ENCODE measurements at regions not wholly inside any gene's neighbourhood (a gene's known extent, or its start where the extent isn't known, plus 50 kb on each side); places are given as distances from the start of the nearest gene placed in this dataset.

DNA sequence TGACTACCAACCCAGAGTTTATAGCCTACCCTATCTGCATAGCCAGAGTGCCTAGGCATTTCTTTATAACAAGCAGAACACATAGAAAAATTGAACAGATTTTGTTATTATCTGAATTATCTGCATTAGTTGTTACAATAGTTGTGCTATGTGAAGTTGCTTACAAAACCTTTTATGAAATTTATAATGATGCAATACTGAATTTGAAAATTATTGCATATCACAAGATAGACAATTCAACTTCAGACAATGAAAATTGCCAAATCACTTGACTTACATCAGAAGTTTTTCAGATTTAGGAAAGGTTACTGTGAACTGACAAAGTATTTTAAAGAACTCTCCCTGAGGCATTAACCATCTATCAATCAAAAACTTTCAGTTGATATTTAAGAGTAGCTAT is 437.9 kb upstream of the PIK3C3 start:
- TF ChIP-seq, protein P1, sequence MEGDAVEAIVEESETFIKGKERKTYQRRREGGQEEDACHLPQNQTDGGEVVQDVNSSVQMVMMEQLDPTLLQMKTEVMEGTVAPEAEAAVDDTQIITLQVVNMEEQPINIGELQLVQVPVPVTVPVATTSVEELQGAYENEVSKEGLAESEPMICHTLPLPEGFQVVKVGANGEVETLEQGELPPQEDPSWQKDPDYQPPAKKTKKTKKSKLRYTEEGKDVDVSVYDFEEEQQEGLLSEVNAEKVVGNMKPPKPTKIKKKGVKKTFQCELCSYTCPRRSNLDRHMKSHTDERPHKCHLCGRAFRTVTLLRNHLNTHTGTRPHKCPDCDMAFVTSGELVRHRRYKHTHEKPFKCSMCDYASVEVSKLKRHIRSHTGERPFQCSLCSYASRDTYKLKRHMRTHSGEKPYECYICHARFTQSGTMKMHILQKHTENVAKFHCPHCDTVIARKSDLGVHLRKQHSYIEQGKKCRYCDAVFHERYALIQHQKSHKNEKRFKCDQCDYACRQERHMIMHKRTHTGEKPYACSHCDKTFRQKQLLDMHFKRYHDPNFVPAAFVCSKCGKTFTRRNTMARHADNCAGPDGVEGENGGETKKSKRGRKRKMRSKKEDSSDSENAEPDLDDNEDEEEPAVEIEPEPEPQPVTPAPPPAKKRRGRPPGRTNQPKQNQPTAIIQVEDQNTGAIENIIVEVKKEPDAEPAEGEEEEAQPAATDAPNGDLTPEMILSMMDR (IDR thresholded peaks at IDR 0.05; ENCODE audit: low read depth, low read length): no peak
- TF ChIP-seq POLR2A (IDR thresholded peaks at IDR 0.05; ENCODE audit: extremely low read depth, insufficient read length) (no peak), MYC (IDR thresholded peaks at IDR 0.05; ENCODE audit: low read depth, low read length) (no peak)
- TF ChIP-seq, protein P2, sequence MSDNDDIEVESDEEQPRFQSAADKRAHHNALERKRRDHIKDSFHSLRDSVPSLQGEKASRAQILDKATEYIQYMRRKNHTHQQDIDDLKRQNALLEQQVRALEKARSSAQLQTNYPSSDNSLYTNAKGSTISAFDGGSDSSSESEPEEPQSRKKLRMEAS (IDR thresholded peaks at IDR 0.05; ENCODE audit: low read depth, low read length): no peak
